Astrocyte (in vitro differentiated cells and primary cell): ENCODE measurements at regions not wholly inside any gene's neighbourhood (a gene's known extent, or its start where the extent isn't known, plus 50 kb on each side); places are given as distances from the start of the nearest gene placed in this dataset.

Experiments used
- DNase-seq: peaks from one replicate; pipeline ENCODE4 v3.0.0-alpha.2; 2010; ENCODE audit warnings: low read depth
- FAIRE-seq: peaks from 2 replicates; lab custom pipeline; 2011; peaks lifted over from hg19 to GRCh38; lab: Jason Lieb, UNC
- H2AFZ ChIP-seq: 2 replicates; pipeline ENCODE4 v1.6.0; 2012; ENCODE audit warnings: low read depth, low read length, inconsistent platforms
- H3K27ac ChIP-seq: 2 replicates; pipeline ENCODE4 v1.5.1; 2011; ENCODE audit warnings: low read depth, low read length, inconsistent platforms
- H3K27me3 ChIP-seq: 2 replicates; pipeline ENCODE4 v1.6.0; 2011; ENCODE audit warnings: low read length, inconsistent platforms; ENCODE audit not compliant: insufficient read depth
- H3K36me3 ChIP-seq: 2 replicates; pipeline ENCODE4 v1.5.1; 2011; ENCODE audit warnings: low read length, inconsistent platforms; ENCODE audit not compliant: insufficient read depth
- H3K4me1 ChIP-seq: 2 replicates; pipeline ENCODE4 v1.5.1; 2011; ENCODE audit warnings: low read length, inconsistent platforms; ENCODE audit not compliant: insufficient read depth
- H3K4me2 ChIP-seq: 2 replicates; pipeline ENCODE4 v1.6.0; 2012; ENCODE audit warnings: low read length, inconsistent platforms
- H3K4me3 ChIP-seq: 2 replicates; pipeline ENCODE4 v1.5.1; 2011; ENCODE audit warnings: low read depth, mild to moderate bottlenecking, low read length, inconsistent platforms; ENCODE audit not compliant: insufficient read depth
- H3K79me2 ChIP-seq: 2 replicates; pipeline ENCODE4 v1.6.0; 2012; ENCODE audit warnings: mild to moderate bottlenecking, low read length, inconsistent platforms; ENCODE audit not compliant: insufficient read depth
- H3K9ac ChIP-seq: 2 replicates; pipeline ENCODE4 v1.6.0; 2012; ENCODE audit warnings: mild to moderate bottlenecking, low read length, inconsistent platforms
- H3K9me3 ChIP-seq: 2 replicates; pipeline ENCODE4 v1.5.1; 2012; ENCODE audit warnings: low read depth, mild to moderate bottlenecking, low read length, inconsistent platforms; ENCODE audit not compliant: insufficient read depth
- H4K20me1 ChIP-seq: 2 replicates; pipeline ENCODE4 v1.6.0; 2012; ENCODE audit warnings: low read length, inconsistent platforms; ENCODE audit not compliant: insufficient read depth
- H3K27ac Mint-ChIP-seq: one replicate; pipeline ENCODE4 v1.8.0; 2021; ENCODE audit warnings: mild to moderate bottlenecking, mixed read lengths; ENCODE audit not compliant: unreplicated experiment
- H3K27me3 Mint-ChIP-seq: one replicate; pipeline ENCODE4 v1.8.0; 2021; ENCODE audit warnings: low read depth, mixed read lengths; ENCODE audit not compliant: unreplicated experiment
- H3K36me3 Mint-ChIP-seq: one replicate; pipeline ENCODE4 v1.8.0; 2021; ENCODE audit warnings: low read depth, mixed read lengths; ENCODE audit not compliant: unreplicated experiment
- H3K4me1 Mint-ChIP-seq: one replicate; pipeline ENCODE4 v1.8.0; 2021; ENCODE audit warnings: low read depth, mixed read lengths; ENCODE audit not compliant: unreplicated experiment
- H3K4me3 Mint-ChIP-seq: one replicate; pipeline ENCODE4 v1.8.0; 2021; ENCODE audit warnings: mild to moderate bottlenecking, moderate library complexity, mixed read lengths; ENCODE audit not compliant: unreplicated experiment
- H3K9me3 Mint-ChIP-seq: one replicate; pipeline ENCODE4 v1.8.0; 2021; ENCODE audit warnings: mild to moderate bottlenecking, mixed read lengths; ENCODE audit not compliant: unreplicated experiment
- EZH2 ChIP-seq: IDR thresholded peaks from 2 replicates; pipeline ENCODE4 v1.6.1; 2012; ENCODE audit warnings: mild to moderate bottlenecking, low read length, inconsistent platforms; ENCODE audit not compliant: insufficient read depth
- TF ChIP-seq, protein P1 (sequence below): IDR thresholded peaks from 2 replicates; pipeline ENCODE4 v1.5.1; 2011; ENCODE audit warnings: low read depth, mild to moderate bottlenecking, inconsistent platforms, low read length, moderate library complexity; ENCODE audit not compliant: insufficient read depth

DNA sequence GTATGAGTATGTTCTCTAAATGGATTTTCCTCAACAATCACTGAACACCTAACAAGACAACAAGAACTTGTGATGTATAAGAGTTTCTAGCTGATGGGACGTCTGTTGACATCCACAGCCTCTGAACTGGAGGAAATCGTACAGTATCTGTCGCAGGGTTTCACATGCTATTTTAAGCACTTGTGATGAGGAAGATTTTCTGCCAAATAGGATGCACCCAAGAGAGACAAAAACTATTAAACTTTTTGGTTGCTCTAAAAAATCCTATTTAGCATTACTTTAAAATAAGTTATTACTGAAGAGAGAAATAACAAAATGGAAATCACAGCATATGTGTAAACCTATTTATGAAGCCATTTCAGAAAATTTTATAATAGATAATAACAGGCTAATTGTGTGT is 356.1 kb upstream of the SLC7A11 start:
- no peak overlapping the region for H3K4me3 ChIP-seq
- Mint-ChIP-seq H3K27ac (no peak overlapping the region), H3K36me3 (no peaks in the 10 kb centered on the region), H3K4me1 (no peaks in the 10 kb centered on the region), H3K9me3 (peaks cover 6% of the 10 kb centered on the region), H3K4me3 (no peak overlapping the region), H3K27me3 (no peaks in the 10 kb centered on the region)
- no peaks in the 10 kb centered on the region for H3K36me3 ChIP-seq
- no peaks in the 10 kb centered on the region for H3K79me2 ChIP-seq
- H4K20me1 ChIP-seq, result no peaks in the 10 kb centered on the region
- DNase-seq (no peak), FAIRE-seq (no peak)
- no peak overlapping the region for H2AFZ ChIP-seq
- no peak overlapping the region for H3K9ac ChIP-seq
- H3K4me2 ChIP-seq, result no peak overlapping the region
- no peaks in the 10 kb centered on the region for H3K27me3 ChIP-seq
- no peaks in the 10 kb centered on the region for H3K4me1 ChIP-seq
- H3K27ac ChIP-seq, result no peak overlapping the region
- H3K9me3 ChIP-seq, result no peaks in the 10 kb centered on the region
- no peak for TF ChIP-seq EZH2
- TF ChIP-seq, protein P1, sequence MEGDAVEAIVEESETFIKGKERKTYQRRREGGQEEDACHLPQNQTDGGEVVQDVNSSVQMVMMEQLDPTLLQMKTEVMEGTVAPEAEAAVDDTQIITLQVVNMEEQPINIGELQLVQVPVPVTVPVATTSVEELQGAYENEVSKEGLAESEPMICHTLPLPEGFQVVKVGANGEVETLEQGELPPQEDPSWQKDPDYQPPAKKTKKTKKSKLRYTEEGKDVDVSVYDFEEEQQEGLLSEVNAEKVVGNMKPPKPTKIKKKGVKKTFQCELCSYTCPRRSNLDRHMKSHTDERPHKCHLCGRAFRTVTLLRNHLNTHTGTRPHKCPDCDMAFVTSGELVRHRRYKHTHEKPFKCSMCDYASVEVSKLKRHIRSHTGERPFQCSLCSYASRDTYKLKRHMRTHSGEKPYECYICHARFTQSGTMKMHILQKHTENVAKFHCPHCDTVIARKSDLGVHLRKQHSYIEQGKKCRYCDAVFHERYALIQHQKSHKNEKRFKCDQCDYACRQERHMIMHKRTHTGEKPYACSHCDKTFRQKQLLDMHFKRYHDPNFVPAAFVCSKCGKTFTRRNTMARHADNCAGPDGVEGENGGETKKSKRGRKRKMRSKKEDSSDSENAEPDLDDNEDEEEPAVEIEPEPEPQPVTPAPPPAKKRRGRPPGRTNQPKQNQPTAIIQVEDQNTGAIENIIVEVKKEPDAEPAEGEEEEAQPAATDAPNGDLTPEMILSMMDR, result no peak

DNA sequence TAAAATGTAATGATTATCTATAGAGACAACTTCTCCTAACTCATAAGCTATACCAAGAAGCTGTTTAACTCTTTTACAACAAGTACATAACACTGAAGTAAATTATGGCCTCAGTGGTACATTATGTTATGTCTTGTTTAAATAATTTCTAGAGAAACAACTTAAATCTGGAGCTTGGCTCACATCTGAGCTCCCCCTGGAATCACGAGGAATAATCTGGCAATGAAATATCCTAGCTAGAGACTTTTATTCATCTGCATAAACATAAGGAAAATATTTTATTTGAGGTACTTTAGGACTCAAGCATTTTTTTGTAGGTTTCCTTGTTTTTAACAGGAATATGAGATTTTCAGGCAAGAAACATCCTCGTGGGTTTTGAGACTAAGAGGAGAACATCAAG is 354.7 kb upstream of the SLC7A11 start:
- H3K9me3 Mint-ChIP-seq, result peaks cover 6% of the 10 kb centered on the region
- no peak overlapping the region for H3K4me3 Mint-ChIP-seq
- H3K4me3 ChIP-seq, result no peak overlapping the region
- no peaks in the 10 kb centered on the region for H3K4me1 ChIP-seq
- no peaks in the 10 kb centered on the region for H3K27me3 Mint-ChIP-seq
- no peak for DNase-seq
- no peaks in the 10 kb centered on the region for H3K4me1 Mint-ChIP-seq
- H3K36me3 Mint-ChIP-seq, result no peaks in the 10 kb centered on the region
- no peaks in the 10 kb centered on the region for H3K9me3 ChIP-seq
- H3K36me3 ChIP-seq, result no peaks in the 10 kb centered on the region
- no peak overlapping the region for H2AFZ ChIP-seq
- no peak overlapping the region for H3K9ac ChIP-seq
- H3K27ac Mint-ChIP-seq, result no peak overlapping the region
- no peak overlapping the region for H3K4me2 ChIP-seq
- no peaks in the 10 kb centered on the region for H3K79me2 ChIP-seq
- H3K27ac ChIP-seq, result no peak overlapping the region
- no peaks in the 10 kb centered on the region for H4K20me1 ChIP-seq
- FAIRE-seq, result no peak
- H3K27me3 ChIP-seq, result no peaks in the 10 kb centered on the region
- TF ChIP-seq, protein P1, result no peak
- no peak for TF ChIP-seq EZH2

DNA sequence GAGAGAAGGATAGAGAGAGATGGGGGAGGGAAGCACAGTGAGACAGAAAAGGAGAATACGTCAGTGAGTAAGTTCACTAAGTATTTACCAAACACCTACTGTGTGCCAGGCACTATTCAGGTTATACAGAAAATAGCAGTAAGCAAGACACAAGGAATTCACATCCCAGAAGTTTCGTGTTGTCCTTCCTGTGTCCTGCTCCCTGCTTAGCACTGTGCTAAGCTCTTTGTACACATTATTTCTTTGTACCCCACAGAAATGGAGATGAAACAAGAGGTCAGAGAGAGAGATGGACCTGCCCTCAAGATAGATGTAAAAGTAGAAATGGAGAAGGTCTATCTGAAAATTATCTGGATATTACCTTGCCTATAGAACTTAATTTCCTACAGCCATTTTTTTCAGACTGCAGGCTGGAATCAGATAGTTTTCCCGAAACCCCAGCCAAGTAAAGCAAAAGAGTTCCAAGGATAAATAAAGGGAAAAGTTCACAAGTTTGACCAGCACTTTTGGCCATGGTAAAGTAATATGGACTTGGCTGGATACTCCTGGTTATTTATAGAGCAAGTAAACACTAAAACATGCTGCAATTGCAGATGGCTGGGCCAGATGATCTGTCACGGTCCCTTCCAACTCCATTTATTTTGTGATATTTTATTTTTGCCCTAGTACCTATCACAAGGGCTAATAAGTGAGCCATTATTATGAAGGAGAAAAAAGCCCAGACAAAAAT is 353.7 kb upstream of the SLC7A11 start:
- no peak overlapping the region for H3K4me3 Mint-ChIP-seq
- peak; percentile 76 for DNase-seq

More for the DNA sequence above, 353.7 kb upstream of the SLC7A11 start:
- Histone ChIP-seq H4K20me1 (no peaks in the 10 kb centered on the region), H3K79me2 (no peaks in the 10 kb centered on the region), H3K9ac (no peak overlapping the region), H3K4me3 (no peak overlapping the region), H3K27ac (no peak overlapping the region), H3K36me3 (no peaks in the 10 kb centered on the region), H3K4me1 (no peaks in the 10 kb centered on the region), H3K9me3 (no peaks in the 10 kb centered on the region), H3K27me3 (no peaks in the 10 kb centered on the region), H2AFZ (no peak overlapping the region), H3K4me2 (no peak overlapping the region)
- Mint-ChIP-seq H3K36me3 (no peaks in the 10 kb centered on the region), H3K4me1 (no peaks in the 10 kb centered on the region), H3K9me3 (no peaks in the 10 kb centered on the region), H3K27me3 (no peaks in the 10 kb centered on the region), H3K27ac (no peak overlapping the region)
- no peak for FAIRE-seq
- TF ChIP-seq, protein P1, result no peak
- no peak for TF ChIP-seq EZH2
